ENCODE measurements at regions not wholly inside any gene's neighbourhood (a gene's known extent, or its start where the extent isn't known, plus 50 kb on each side); places are given as distances from the start of the nearest gene placed in this dataset.

GRCh38 chr2:67075530-67076238 lies 321.4 kb upstream of the ETAA1 start:
- Histone ChIP-seq H3K79me2 (ENCODE audit: control insufficient read depth, insufficient read depth, low read length, unreplicated experiment) (no peaks in the 10 kb centered on the region), H3K4me3 (ENCODE audit: low read depth, low read length) (no peak overlapping the region), H3K36me3 (ENCODE audit: insufficient read depth, low read length) (no peaks in the 10 kb centered on the region), H3K4me1 (ENCODE audit: control insufficient read depth, insufficient read depth, low read length, unreplicated experiment) (no peaks in the 10 kb centered on the region), H2AFZ (ENCODE audit: low read length, unreplicated experiment) (no peak overlapping the region), H3K27ac (ENCODE audit: low read depth, low read length) (no peak overlapping the region), H3K27me3 (ENCODE audit: insufficient read depth, low read length) (peaks cover 21% of the 10 kb centered on the region; the same call in 1 of the 2 replicates)

GRCh38 chr2:67076239-67076624 lies 320.9 kb upstream of the ETAA1 start:
- H3K36me3 ChIP-seq (ENCODE audit: insufficient read depth, low read length), result no peaks in the 10 kb centered on the region
- H3K4me1 ChIP-seq (ENCODE audit: control insufficient read depth, insufficient read depth, low read length, unreplicated experiment), result no peaks in the 10 kb centered on the region
- no peak overlapping the region for H2AFZ ChIP-seq (ENCODE audit: low read length, unreplicated experiment)
- no peak overlapping the region for H3K4me3 ChIP-seq (ENCODE audit: low read depth, low read length)
- peaks cover 21% of the 10 kb centered on the region; the same call in 1 of the 2 replicates for H3K27me3 ChIP-seq (ENCODE audit: insufficient read depth, low read length)
- H3K79me2 ChIP-seq (ENCODE audit: control insufficient read depth, insufficient read depth, low read length, unreplicated experiment), result no peaks in the 10 kb centered on the region
- H3K27ac ChIP-seq (ENCODE audit: low read depth, low read length), result no peak overlapping the region

GRCh38 chr2:67079729-67080128 lies 317.4 kb upstream of the ETAA1 start:
- peaks cover 9% of the 10 kb centered on the region; the same call in 1 of the 2 replicates for H3K27me3 ChIP-seq (ENCODE audit: insufficient read depth, low read length)
- H3K79me2 ChIP-seq (ENCODE audit: control insufficient read depth, insufficient read depth, low read length, unreplicated experiment), result no peaks in the 10 kb centered on the region
- no peaks in the 10 kb centered on the region for H3K36me3 ChIP-seq (ENCODE audit: insufficient read depth, low read length)
- H3K4me1 ChIP-seq (ENCODE audit: control insufficient read depth, insufficient read depth, low read length, unreplicated experiment), result no peaks in the 10 kb centered on the region
- no peak overlapping the region for H2AFZ ChIP-seq (ENCODE audit: low read length, unreplicated experiment)
- no peak overlapping the region for H3K4me3 ChIP-seq (ENCODE audit: low read depth, low read length)
- H3K27ac ChIP-seq (ENCODE audit: low read depth, low read length), result no peak overlapping the region

GRCh38 chr2:67082813-67083212 lies 314.3 kb upstream of the ETAA1 start:
- Histone ChIP-seq H2AFZ (ENCODE audit: low read length, unreplicated experiment) (no peak overlapping the region), H3K27ac (ENCODE audit: low read depth, low read length) (no peak overlapping the region), H3K79me2 (ENCODE audit: control insufficient read depth, insufficient read depth, low read length, unreplicated experiment) (no peaks in the 10 kb centered on the region), H3K4me3 (ENCODE audit: low read depth, low read length) (no peak overlapping the region), H3K4me1 (ENCODE audit: control insufficient read depth, insufficient read depth, low read length, unreplicated experiment) (no peaks in the 10 kb centered on the region), H3K36me3 (ENCODE audit: insufficient read depth, low read length) (no peaks in the 10 kb centered on the region), H3K27me3 (ENCODE audit: insufficient read depth, low read length) (peaks cover 4% of the 10 kb centered on the region; the same call in 1 of the 2 replicates)

- no peaks in the 10 kb centered on the region for H3K79me2 ChIP-seq (ENCODE audit: control insufficient read depth, insufficient read depth, low read length, unreplicated experiment)
- no peaks in the 10 kb centered on the region for H3K36me3 ChIP-seq (ENCODE audit: insufficient read depth, low read length)
- H3K4me1 ChIP-seq (ENCODE audit: control insufficient read depth, insufficient read depth, low read length, unreplicated experiment), result no peaks in the 10 kb centered on the region
- no peaks in the 10 kb centered on the region for H3K27me3 ChIP-seq (ENCODE audit: insufficient read depth, low read length)
- H3K27ac ChIP-seq (ENCODE audit: low read depth, low read length), result no peak overlapping the region
- H3K4me3 ChIP-seq (ENCODE audit: low read depth, low read length), result no peak overlapping the region
- H2AFZ ChIP-seq (ENCODE audit: low read length, unreplicated experiment), result no peak overlapping the region
These were observed 313.2 kb upstream of the ETAA1 start for GRCh38 chr2:67083951-67084350.

GRCh38 chr2:67085146-67085545 lies 312.0 kb upstream of the ETAA1 start:
- H3K27ac ChIP-seq (ENCODE audit: low read depth, low read length), result no peak overlapping the region
- no peaks in the 10 kb centered on the region for H3K4me1 ChIP-seq (ENCODE audit: control insufficient read depth, insufficient read depth, low read length, unreplicated experiment)
- no peaks in the 10 kb centered on the region for H3K79me2 ChIP-seq (ENCODE audit: control insufficient read depth, insufficient read depth, low read length, unreplicated experiment)
- H3K27me3 ChIP-seq (ENCODE audit: insufficient read depth, low read length), result no peaks in the 10 kb centered on the region
- H3K36me3 ChIP-seq (ENCODE audit: insufficient read depth, low read length), result no peaks in the 10 kb centered on the region
- no peak overlapping the region for H3K4me3 ChIP-seq (ENCODE audit: low read depth, low read length)
- no peak overlapping the region for H2AFZ ChIP-seq (ENCODE audit: low read length, unreplicated experiment)

- H3K79me2 ChIP-seq (ENCODE audit: control insufficient read depth, insufficient read depth, low read length, unreplicated experiment), result no peaks in the 10 kb centered on the region
- no peak overlapping the region for H3K4me3 ChIP-seq (ENCODE audit: low read depth, low read length)
- H3K4me1 ChIP-seq (ENCODE audit: control insufficient read depth, insufficient read depth, low read length, unreplicated experiment), result no peaks in the 10 kb centered on the region
- H3K36me3 ChIP-seq (ENCODE audit: insufficient read depth, low read length), result no peaks in the 10 kb centered on the region
- H3K27me3 ChIP-seq (ENCODE audit: insufficient read depth, low read length), result no peaks in the 10 kb centered on the region
- H2AFZ ChIP-seq (ENCODE audit: low read length, unreplicated experiment), result no peak overlapping the region
- H3K27ac ChIP-seq (ENCODE audit: low read depth, low read length), result no peak overlapping the region
These were observed 305.5 kb upstream of the ETAA1 start for GRCh38 chr2:67091681-67092080.

- no peaks in the 10 kb centered on the region for H3K4me1 ChIP-seq (ENCODE audit: control insufficient read depth, insufficient read depth, low read length, unreplicated experiment)
- H3K27me3 ChIP-seq (ENCODE audit: insufficient read depth, low read length), result no peaks in the 10 kb centered on the region
- H3K36me3 ChIP-seq (ENCODE audit: insufficient read depth, low read length), result no peaks in the 10 kb centered on the region
- no peak overlapping the region for H3K4me3 ChIP-seq (ENCODE audit: low read depth, low read length)
- no peaks in the 10 kb centered on the region for H3K79me2 ChIP-seq (ENCODE audit: control insufficient read depth, insufficient read depth, low read length, unreplicated experiment)
- no peak overlapping the region for H2AFZ ChIP-seq (ENCODE audit: low read length, unreplicated experiment)
- no peak overlapping the region for H3K27ac ChIP-seq (ENCODE audit: low read depth, low read length)
These were observed 302.0 kb upstream of the ETAA1 start for GRCh38 chr2:67095121-67095520.

- no peaks in the 10 kb centered on the region for H3K79me2 ChIP-seq (ENCODE audit: control insufficient read depth, insufficient read depth, low read length, unreplicated experiment)
- no peak overlapping the region for H2AFZ ChIP-seq (ENCODE audit: low read length, unreplicated experiment)
- H3K36me3 ChIP-seq (ENCODE audit: insufficient read depth, low read length), result no peaks in the 10 kb centered on the region
- H3K27ac ChIP-seq (ENCODE audit: low read depth, low read length), result no peak overlapping the region
- no peaks in the 10 kb centered on the region for H3K27me3 ChIP-seq (ENCODE audit: insufficient read depth, low read length)
- no peak overlapping the region for H3K4me3 ChIP-seq (ENCODE audit: low read depth, low read length)
- no peaks in the 10 kb centered on the region for H3K4me1 ChIP-seq (ENCODE audit: control insufficient read depth, insufficient read depth, low read length, unreplicated experiment)
These were observed 300.2 kb upstream of the ETAA1 start for GRCh38 chr2:67096886-67097285.

- Histone ChIP-seq H3K27me3 (ENCODE audit: insufficient read depth, low read length) (no peaks in the 10 kb centered on the region), H3K27ac (ENCODE audit: low read depth, low read length) (no peak overlapping the region), H3K36me3 (ENCODE audit: insufficient read depth, low read length) (no peaks in the 10 kb centered on the region), H2AFZ (ENCODE audit: low read length, unreplicated experiment) (no peak overlapping the region), H3K4me3 (ENCODE audit: low read depth, low read length) (no peak overlapping the region), H3K4me1 (ENCODE audit: control insufficient read depth, insufficient read depth, low read length, unreplicated experiment) (no peaks in the 10 kb centered on the region), H3K79me2 (ENCODE audit: control insufficient read depth, insufficient read depth, low read length, unreplicated experiment) (no peaks in the 10 kb centered on the region)
These were observed 294.0 kb upstream of the ETAA1 start for GRCh38 chr2:67103157-67103556.

- Histone ChIP-seq H3K36me3 (ENCODE audit: insufficient read depth, low read length) (no peaks in the 10 kb centered on the region), H3K27ac (ENCODE audit: low read depth, low read length) (no peak overlapping the region), H3K79me2 (ENCODE audit: control insufficient read depth, insufficient read depth, low read length, unreplicated experiment) (no peaks in the 10 kb centered on the region), H3K4me3 (ENCODE audit: low read depth, low read length) (no peak overlapping the region), H3K27me3 (ENCODE audit: insufficient read depth, low read length) (no peaks in the 10 kb centered on the region), H2AFZ (ENCODE audit: low read length, unreplicated experiment) (no peak overlapping the region), H3K4me1 (ENCODE audit: control insufficient read depth, insufficient read depth, low read length, unreplicated experiment) (no peaks in the 10 kb centered on the region)
These were observed 288.9 kb upstream of the ETAA1 start for GRCh38 chr2:67108231-67108630.

All from ACC112 (cell line).